T-helper 1 cell (primary cell): ENCODE measurements at regions not wholly inside any gene's neighbourhood (a gene's known extent, or its start where the extent isn't known, plus 50 kb on each side); places are given as distances from the start of the nearest gene placed in this dataset.

ENCODE experiments used
- DNase-seq, 5 donors: peaks; one replicate each; pipeline ENCODE4 v3.0.0-alpha.2; 2012 to 2020

GRCh38 chr1:69377507-69377906 is 190.2 kb upstream of the LRRC7 start:
- DNase-seq: no peak

GRCh38 chr1:69388044-69388443 is 179.7 kb upstream of the LRRC7 start:
- DNase-seq: no peak

- no peak for DNase-seq
Observed at GRCh38 chr1:69400128-69400527, 167.6 kb upstream of the LRRC7 start.

- no peak for DNase-seq
Observed at GRCh38 chr1:69401879-69402278, 165.8 kb upstream of the LRRC7 start.

GRCh38 chr1:69403756-69404320 is 163.9 kb upstream of the LRRC7 start:
- no peak for DNase-seq

GRCh38 chr1:69404486-69404885 is 163.2 kb upstream of the LRRC7 start:
- DNase-seq: no peak

- no peak for DNase-seq
Observed at GRCh38 chr1:69406244-69406643, 161.5 kb upstream of the LRRC7 start.

- no peak for DNase-seq
Observed at GRCh38 chr1:69409731-69410456, 157.8 kb upstream of the LRRC7 start.

- no peak for DNase-seq
Observed at GRCh38 chr1:69410457-69410850, 157.3 kb upstream of the LRRC7 start.

- DNase-seq: no peak
Observed at GRCh38 chr1:69410893-69411292, 156.8 kb upstream of the LRRC7 start.

- DNase-seq: no peak
Observed at GRCh38 chr1:69411617-69412016, 156.1 kb upstream of the LRRC7 start.

GRCh38 chr1:69413129-69413528 is 154.6 kb upstream of the LRRC7 start:
- DNase-seq: no peak

GRCh38 chr1:69414574-69414973 is 153.1 kb upstream of the LRRC7 start:
- no peak for DNase-seq

GRCh38 chr1:69421286-69421685 is 146.4 kb upstream of the LRRC7 start:
- no peak for DNase-seq

GRCh38 chr1:69425871-69426270 is 141.9 kb upstream of the LRRC7 start:
- DNase-seq: no peak

GRCh38 chr1:69426401-69426800 is 141.3 kb upstream of the LRRC7 start:
- DNase-seq: no peak

- DNase-seq: no peak
Observed at GRCh38 chr1:69433073-69433472, 134.6 kb upstream of the LRRC7 start.

GRCh38 chr1:69436151-69436550 is 131.6 kb upstream of the LRRC7 start:
- DNase-seq: no peak

- no peak for DNase-seq
Observed at GRCh38 chr1:69438056-69438795, 129.5 kb upstream of the LRRC7 start.

- no peak for DNase-seq
Observed at GRCh38 chr1:69441496-69441895, 126.2 kb upstream of the LRRC7 start.

- DNase-seq: no peak
Observed at GRCh38 chr1:69451196-69451595, 116.5 kb upstream of the LRRC7 start.

- no peak for DNase-seq
Observed at GRCh38 chr1:69455718-69456117, 112.0 kb upstream of the LRRC7 start.

GRCh38 chr1:69459244-69459643 is 108.5 kb upstream of the LRRC7 start:
- no peak for DNase-seq

- DNase-seq: no peak
Observed at GRCh38 chr1:69475021-69475420, 92.7 kb upstream of the LRRC7 start.
